CD8-positive, alpha-beta memory T cell (primary cell): ENCODE measurements at regions not wholly inside any gene's neighbourhood (a gene's known extent, or its start where the extent isn't known, plus 50 kb on each side); places are given as distances from the start of the nearest gene placed in this dataset.

Experiments used
- CTCF ChIA-PET: fragments of 350-600 bp; sonication (Branson Sonifier 250); formaldehyde crosslinking; loops from one replicate; lab custom pipeline; 2021; ENCODE audit warnings: antibody characterized with exemption; lab: Charles Lee
- POLR2A ChIA-PET: fragments of 350-600 bp; sonication (Branson Sonifier 250); formaldehyde crosslinking; loops from one replicate; lab custom pipeline; 2021; ENCODE audit warnings: antibody characterized with exemption; lab: Charles Lee
- DNase-seq, 5 donors: peaks; one replicate each; pipeline versions ENCODE4 v3.0.0 to v3.0.0-alpha.2; 2020 to 2022; ENCODE audit warnings: mixed read lengths in 1 of 5
- H3K27ac ChIP-seq: one replicate; pipeline ENCODE4 v1.7.0; 2013; ENCODE audit warnings: low read depth, mild to moderate bottlenecking, low read length, moderate library complexity
- H3K27me3 ChIP-seq: 2 replicates; pipeline ENCODE4 v1.7.0; 2013; ENCODE audit warnings: low read length, mild to moderate bottlenecking; ENCODE audit not compliant: insufficient read depth, poor library complexity, severe bottlenecking
- H3K36me3 ChIP-seq: 2 replicates; pipeline ENCODE4 v1.7.0; 2013; ENCODE audit warnings: mild to moderate bottlenecking, low read length, moderate library complexity; ENCODE audit not compliant: insufficient read depth
- H3K4me1 ChIP-seq: 2 replicates; pipeline ENCODE4 v1.7.0; 2013; ENCODE audit warnings: mild to moderate bottlenecking, low read length, moderate library complexity; ENCODE audit not compliant: insufficient read depth
- H3K4me3 ChIP-seq: 2 replicates; pipeline ENCODE4 v1.7.0; 2013; ENCODE audit warnings: mild to moderate bottlenecking, low read length
- H3K9me3 ChIP-seq: 2 replicates; pipeline ENCODE4 v1.7.0; 2013; ENCODE audit warnings: mild to moderate bottlenecking, low read length
- H3K27ac Mint-ChIP-seq, 8 donors: one replicate each; pipeline ENCODE4 v1.8.0; 2020 to 2021; ENCODE audit warnings: mixed read lengths in 8 of 8, mild to moderate bottlenecking in 6 of 8, inconsistent platforms in 3 of 8, moderate library complexity in 3 of 8
- H3K27me3 Mint-ChIP-seq, 2 donors: one replicate each; pipeline ENCODE4 v1.8.0; 2020 to 2021; ENCODE audit warnings: mixed read lengths in 2 of 2, mild to moderate bottlenecking in 1 of 2, moderate library complexity in 1 of 2
- H3K36me3 Mint-ChIP-seq, 3 donors: one replicate each; pipeline ENCODE4 v1.8.0; 2020 to 2021; ENCODE audit warnings: mixed read lengths in 3 of 3, inconsistent platforms in 1 of 3, mild to moderate bottlenecking in 1 of 3
- H3K4me1 Mint-ChIP-seq, 3 donors: one replicate each; pipeline ENCODE4 v1.8.0; 2020 to 2021; ENCODE audit warnings: mixed read lengths in 3 of 3, inconsistent platforms in 1 of 3, mild to moderate bottlenecking in 1 of 3
- H3K4me3 Mint-ChIP-seq, 7 donors: one replicate each; pipeline ENCODE4 v1.8.0; 2020 to 2021; ENCODE audit warnings: mixed read lengths in 7 of 7, mild to moderate bottlenecking in 6 of 7, moderate library complexity in 4 of 7, inconsistent platforms in 2 of 7
- H3K9me3 Mint-ChIP-seq, 5 donors: one replicate each; pipeline ENCODE4 v1.8.0; 2020 to 2022; ENCODE audit warnings: mixed read lengths in 5 of 5, mild to moderate bottlenecking in 3 of 5, moderate library complexity in 2 of 5, inconsistent platforms in 1 of 5

GRCh38 chr1:106022312-106022902 is 1034.1 kb upstream of the PRMT6 start:
- H3K4me3 ChIP-seq, result no peak overlapping the region
- peaks cover 1 to 30% (median 6%) of the 10 kb centered on the region in 5 donors for H3K9me3 Mint-ChIP-seq
- no peak overlapping the region for H3K4me3 Mint-ChIP-seq
- H3K27me3 ChIP-seq, result no peaks in the 10 kb centered on the region
- ChIA-PET CTCF (no interaction called here), POLR2A (no interaction called here)
- H3K27ac ChIP-seq, result no peak overlapping the region
- H3K36me3 ChIP-seq, result no peaks in the 10 kb centered on the region
- no peaks in the 10 kb centered on the region for H3K4me1 ChIP-seq
- DNase-seq, result no peak
- H3K4me1 Mint-ChIP-seq, result no peaks in the 10 kb centered on the region
- no peaks in the 10 kb centered on the region for H3K9me3 ChIP-seq
- H3K27me3 Mint-ChIP-seq, result no peaks in the 10 kb centered on the region
- no peaks in the 10 kb centered on the region for H3K36me3 Mint-ChIP-seq
- no peak overlapping the region for H3K27ac Mint-ChIP-seq

- Mint-ChIP-seq H3K4me1 (no peaks in the 10 kb centered on the region), H3K4me3 (no peak overlapping the region), H3K27me3 (no peaks in the 10 kb centered on the region), H3K9me3 (peaks cover 0 to 28% (median 4%) of the 10 kb centered on the region in 5 donors), H3K36me3 (no peaks in the 10 kb centered on the region), H3K27ac (no peak overlapping the region)
- H3K9me3 ChIP-seq, result no peaks in the 10 kb centered on the region
- DNase-seq, result no peak
- H3K36me3 ChIP-seq, result no peaks in the 10 kb centered on the region
- no peak overlapping the region for H3K27ac ChIP-seq
- no peaks in the 10 kb centered on the region for H3K4me1 ChIP-seq
- H3K27me3 ChIP-seq, result no peaks in the 10 kb centered on the region
- ChIA-PET CTCF (no interaction called here), POLR2A (no interaction called here)
- no peak overlapping the region for H3K4me3 ChIP-seq
These were observed 1028.6 kb upstream of the PRMT6 start for GRCh38 chr1:106027871-106028270.

- no peaks in the 10 kb centered on the region for H3K36me3 ChIP-seq
- Mint-ChIP-seq H3K4me1 (no peaks in the 10 kb centered on the region), H3K9me3 (peaks cover 7 to 35% (median 26%) of the 10 kb centered on the region in 5 donors), H3K27me3 (no peaks in the 10 kb centered on the region), H3K4me3 (no peak overlapping the region), H3K27ac (no peak overlapping the region), H3K36me3 (no peaks in the 10 kb centered on the region)
- H3K9me3 ChIP-seq, result no peaks in the 10 kb centered on the region
- no peaks in the 10 kb centered on the region for H3K4me1 ChIP-seq
- H3K27ac ChIP-seq, result no peak overlapping the region
- no peaks in the 10 kb centered on the region for H3K27me3 ChIP-seq
- no peak overlapping the region for H3K4me3 ChIP-seq
- ChIA-PET CTCF (no interaction called here), POLR2A (no interaction called here)
- no peak for DNase-seq
These were observed 1018.9 kb upstream of the PRMT6 start for GRCh38 chr1:106037526-106037925.

GRCh38 chr1:106038260-106038659 is 1018.2 kb upstream of the PRMT6 start:
- POLR2A ChIA-PET, result no interaction called here
- Histone ChIP-seq H3K4me1 (no peaks in the 10 kb centered on the region), H3K36me3 (no peaks in the 10 kb centered on the region), H3K4me3 (no peak overlapping the region), H3K27me3 (no peaks in the 10 kb centered on the region), H3K27ac (no peak overlapping the region), H3K9me3 (no peaks in the 10 kb centered on the region)
- Mint-ChIP-seq H3K4me3 (no peak overlapping the region), H3K27ac (no peak overlapping the region), H3K9me3 (peaks cover 7 to 38% (median 28%) of the 10 kb centered on the region in 5 donors), H3K27me3 (no peaks in the 10 kb centered on the region), H3K36me3 (no peaks in the 10 kb centered on the region), H3K4me1 (no peaks in the 10 kb centered on the region)
- CTCF ChIA-PET, result no interaction called here
- no peak for DNase-seq

GRCh38 chr1:106043971-106044370 is 1012.5 kb upstream of the PRMT6 start:
- no peaks in the 10 kb centered on the region for H3K36me3 ChIP-seq
- H3K27ac ChIP-seq, result no peak overlapping the region
- no peaks in the 10 kb centered on the region for H3K4me1 ChIP-seq
- H3K9me3 Mint-ChIP-seq, result peaks cover 9 to 36% (median 30%) of the 10 kb centered on the region in 5 donors
- no peaks in the 10 kb centered on the region for H3K9me3 ChIP-seq
- CTCF ChIA-PET, result no interaction called here
- H3K27me3 ChIP-seq, result no peaks in the 10 kb centered on the region
- H3K36me3 Mint-ChIP-seq, result no peaks in the 10 kb centered on the region
- H3K4me3 ChIP-seq, result no peak overlapping the region
- no peak overlapping the region for H3K27ac Mint-ChIP-seq
- no peak for DNase-seq
- POLR2A ChIA-PET, result no interaction called here
- H3K4me3 Mint-ChIP-seq, result no peak overlapping the region
- H3K4me1 Mint-ChIP-seq, result no peaks in the 10 kb centered on the region
- H3K27me3 Mint-ChIP-seq, result no peaks in the 10 kb centered on the region

GRCh38 chr1:106047210-106047609 is 1009.3 kb upstream of the PRMT6 start:
- Histone ChIP-seq H3K9me3 (no peaks in the 10 kb centered on the region), H3K27ac (no peak overlapping the region), H3K4me3 (no peak overlapping the region), H3K27me3 (no peaks in the 10 kb centered on the region), H3K4me1 (no peaks in the 10 kb centered on the region), H3K36me3 (no peaks in the 10 kb centered on the region)
- Mint-ChIP-seq H3K27me3 (no peaks in the 10 kb centered on the region), H3K36me3 (no peaks in the 10 kb centered on the region), H3K27ac (no peak overlapping the region), H3K4me3 (no peak overlapping the region), H3K9me3 (peaks cover 13 to 41% (median 25%) of the 10 kb centered on the region in 5 donors), H3K4me1 (no peaks in the 10 kb centered on the region)
- no peak for DNase-seq
- POLR2A ChIA-PET, result no interaction called here
- CTCF ChIA-PET, result no interaction called here

- Histone ChIP-seq H3K36me3 (no peaks in the 10 kb centered on the region), H3K4me3 (no peak overlapping the region), H3K4me1 (no peaks in the 10 kb centered on the region), H3K9me3 (no peaks in the 10 kb centered on the region), H3K27ac (no peak overlapping the region), H3K27me3 (no peaks in the 10 kb centered on the region)
- Mint-ChIP-seq H3K4me1 (no peaks in the 10 kb centered on the region), H3K4me3 (no peak overlapping the region), H3K27me3 (no peaks in the 10 kb centered on the region), H3K36me3 (no peaks in the 10 kb centered on the region), H3K9me3 (peaks cover 13 to 45% (median 21%) of the 10 kb centered on the region in 5 donors), H3K27ac (no peak overlapping the region)
- CTCF ChIA-PET, result no interaction called here
- DNase-seq, result no peak
- POLR2A ChIA-PET, result no interaction called here
These were observed 1006.9 kb upstream of the PRMT6 start for GRCh38 chr1:106049595-106049994.

- no peak for DNase-seq
- no peak overlapping the region for H3K4me3 ChIP-seq
- Mint-ChIP-seq H3K27me3 (no peaks in the 10 kb centered on the region), H3K36me3 (no peaks in the 10 kb centered on the region), H3K4me1 (no peaks in the 10 kb centered on the region), H3K4me3 (peak overlapping the region in 1 of 7 donors; percentile 41), H3K9me3 (peaks cover 8 to 51% (median 13%) of the 10 kb centered on the region in 5 donors), H3K27ac (no peak overlapping the region)
- POLR2A ChIA-PET, result no interaction called here
- no peak overlapping the region for H3K27ac ChIP-seq
- CTCF ChIA-PET, result no interaction called here
- H3K36me3 ChIP-seq, result no peaks in the 10 kb centered on the region
- H3K4me1 ChIP-seq, result no peaks in the 10 kb centered on the region
- H3K27me3 ChIP-seq, result no peaks in the 10 kb centered on the region
- no peaks in the 10 kb centered on the region for H3K9me3 ChIP-seq
These were observed 1000.6 kb upstream of the PRMT6 start for GRCh38 chr1:106055855-106056254.
